Neural cell (in vitro differentiated cells): ENCODE measurements at regions not wholly inside any gene's neighbourhood (a gene's known extent, or its start where the extent isn't known, plus 50 kb on each side); places are given as distances from the start of the nearest gene placed in this dataset.

Source experiments
- H2AFZ ChIP-seq: fragments of 200-600, 300-800 bp; sonication (generic), shearing (Covaris generic); 2 replicates; pipeline ENCODE4 v1.6.0; 2014; ENCODE audit warnings: low read depth, mild to moderate bottlenecking, antibody characterized with exemption, low read length, moderate library complexity
- H3F3A ChIP-seq: fragments of 200-600 bp; shearing (Covaris generic); 2 replicates; pipeline ENCODE4 v1.6.1; 2016; ENCODE audit warnings: mild to moderate bottlenecking, moderate library complexity, mixed read lengths, antibody characterized with exemption, low read length; ENCODE audit not compliant: insufficient read depth, poor library complexity, severe bottlenecking
- H3K27ac ChIP-seq: fragments of 200-600, 300-800 bp; sonication (generic), shearing (Covaris generic); 2 replicates; pipeline ENCODE4 v1.5.1; 2014; ENCODE audit warnings: mild to moderate bottlenecking, low read length, moderate library complexity
- H3K27me3 ChIP-seq: fragments of 300-800, 200-600 bp; sonication (generic), shearing (Covaris generic); 2 replicates; pipeline ENCODE4 v1.6.0; 2014; ENCODE audit warnings: mild to moderate bottlenecking, low read depth, low read length, moderate library complexity; ENCODE audit not compliant: insufficient read depth
- H3K36me3 ChIP-seq: fragments of 300-800, 200-600 bp; sonication (generic), shearing (Covaris generic); 2 replicates; pipeline ENCODE4 v1.5.1; 2014; ENCODE audit warnings: mild to moderate bottlenecking, antibody characterized with exemption, low read length, moderate library complexity; ENCODE audit not compliant: insufficient read depth
- H3K4me2 ChIP-seq: fragments of 300-800, 200-600 bp; sonication (generic), shearing (Covaris generic); 2 replicates; pipeline ENCODE4 v1.6.0; 2014; ENCODE audit warnings: mild to moderate bottlenecking, low read length
- H3K4me3 ChIP-seq: fragments of 300-800, 200-600 bp; sonication (generic), shearing (Covaris generic); 2 replicates; pipeline ENCODE4 v1.5.1; 2014; ENCODE audit warnings: mild to moderate bottlenecking, low read length, moderate library complexity
- H3K79me2 ChIP-seq: fragments of 200-600 bp; shearing (Covaris generic); replicated peaks from 2 replicates; pipeline ENCODE4 v1.6.0; 2014; ENCODE audit warnings: mild to moderate bottlenecking, low read length, moderate library complexity; ENCODE audit not compliant: insufficient read depth
- H3K9ac ChIP-seq: fragments of 300-800, 200-600 bp; sonication (generic), shearing (Covaris generic); 2 replicates; pipeline ENCODE4 v1.6.1; 2016; ENCODE audit warnings: mild to moderate bottlenecking, low read length, mixed read lengths
- H3K9me2 ChIP-seq: fragments of 200-600 bp; shearing (Covaris generic); 2 replicates; pipeline ENCODE4 v1.6.1; 2016; ENCODE audit warnings: mild to moderate bottlenecking, low read length, mixed read lengths; ENCODE audit not compliant: insufficient read depth
- H3K9me3 ChIP-seq: fragments of 200-600, 300-800 bp; sonication (generic), shearing (Covaris generic); 2 replicates; pipeline ENCODE4 v1.6.1; 2016; ENCODE audit warnings: mild to moderate bottlenecking, mixed run types, low read length, moderate library complexity, mixed read lengths
- H4K20me1 ChIP-seq: fragments of 200-600 bp; shearing (Covaris generic); 2 replicates; pipeline ENCODE4 v1.6.1; 2016; ENCODE audit warnings: mild to moderate bottlenecking, mixed run types; ENCODE audit not compliant: insufficient read depth
- CTCF ChIP-seq: fragments of 450-650 bp; IDR thresholded peaks from 2 replicates; pipeline ENCODE4 v1.5.1; 2014; ENCODE audit warnings: antibody characterized with exemption, mild to moderate bottlenecking, moderate library complexity; ENCODE audit not compliant: poor library complexity, severe bottlenecking
- EP300 ChIP-seq: fragments of 450-650 bp; conservative IDR thresholded peaks from 2 replicates; pipeline ENCODE4 v1.6.1; 2014; ENCODE audit warnings: antibody characterized with exemption, mild to moderate bottlenecking, moderate library complexity; ENCODE audit not compliant: poor library complexity, severe bottlenecking
- EZH2 ChIP-seq: fragments of 200-600, 300-800 bp; shearing (Covaris generic), sonication (generic); IDR thresholded peaks from 2 replicates; pipeline ENCODE4 v1.6.1; 2014; ENCODE audit warnings: antibody characterized with exemption, low read length, borderline replicate concordance, mild to moderate bottlenecking; ENCODE audit not compliant: insufficient read depth, poor library complexity, severe bottlenecking
- MXI1 ChIP-seq: fragments of 450-650 bp; conservative IDR thresholded peaks from 2 replicates; pipeline ENCODE4 v1.6.1; 2014; ENCODE audit warnings: antibody characterized with exemption, mild to moderate bottlenecking; ENCODE audit not compliant: poor library complexity, severe bottlenecking
- POLR2AphosphoS5 ChIP-seq: IDR thresholded peaks from 2 replicates; pipeline ENCODE4 v1.6.1; 2012
- RAD21 ChIP-seq: fragments of 450-650 bp; conservative IDR thresholded peaks from 2 replicates; pipeline ENCODE4 v1.6.1; 2014; ENCODE audit warnings: antibody characterized with exemption, mild to moderate bottlenecking, moderate library complexity
- REST ChIP-seq: IDR thresholded peaks from 2 replicates; pipeline ENCODE4 v1.6.1; 2012; ENCODE audit warnings: borderline replicate concordance
- SMC3 ChIP-seq: fragments of 450-650 bp; conservative IDR thresholded peaks from 2 replicates; pipeline ENCODE4 v1.6.1; 2014; ENCODE audit warnings: antibody characterized with exemption, mild to moderate bottlenecking, moderate library complexity; ENCODE audit not compliant: poor library complexity
- TAF1 ChIP-seq: IDR thresholded peaks from 2 replicates; pipeline ENCODE4 v1.6.1; 2012; ENCODE audit warnings: low read depth

DNA sequence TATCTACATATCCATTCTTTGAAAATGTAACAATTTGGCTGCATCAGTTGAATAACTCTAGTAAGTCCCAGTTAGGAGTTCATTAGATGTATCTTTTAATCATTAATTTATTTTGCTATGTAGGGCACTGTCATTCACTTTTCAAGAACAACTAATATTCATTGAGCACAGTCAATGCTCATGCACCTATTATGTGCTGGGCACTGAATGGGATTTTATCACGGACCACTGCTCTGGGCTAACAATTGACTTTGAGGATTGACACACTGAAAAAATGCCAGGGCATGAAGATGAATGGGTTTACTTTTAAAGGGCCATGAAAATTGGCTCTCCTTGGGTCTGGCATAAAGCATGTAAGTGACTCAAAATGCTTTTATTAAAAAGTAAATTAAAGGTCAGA is 375.2 kb downstream of the PLPP3 start:
- Histone ChIP-seq H3K27me3 (no peaks in the 10 kb centered on the region), H2AFZ (no peak overlapping the region), H4K20me1 (no peaks in the 10 kb centered on the region), H3K4me2 (no peak overlapping the region), H3K9ac (no peak overlapping the region), H3F3A (no peaks in the 10 kb centered on the region), H3K9me3 (peaks cover 5% of the 10 kb centered on the region), H3K79me2 (no peaks in the 10 kb centered on the region), H3K27ac (no peak overlapping the region), H3K9me2 (no peaks in the 10 kb centered on the region), H3K4me3 (no peak overlapping the region), H3K36me3 (no peaks in the 10 kb centered on the region)
- no peak for TF ChIP-seq EZH2
- TF ChIP-seq TAF1: no peak
- TF ChIP-seq SMC3: no peak
- no peak for TF ChIP-seq EP300
- TF ChIP-seq MXI1: no peak
- TF ChIP-seq CTCF: no peak
- no peak for TF ChIP-seq RAD21
- no peak for TF ChIP-seq REST
- TF ChIP-seq POLR2AphosphoS5: no peak

- Histone ChIP-seq H3K9ac (no peak overlapping the region), H4K20me1 (no peaks in the 10 kb centered on the region), H3K27ac (no peak overlapping the region), H3K79me2 (no peaks in the 10 kb centered on the region), H3K36me3 (no peaks in the 10 kb centered on the region), H2AFZ (no peak overlapping the region), H3F3A (no peaks in the 10 kb centered on the region), H3K9me3 (peaks cover 3% of the 10 kb centered on the region), H3K4me3 (no peak overlapping the region), H3K9me2 (no peaks in the 10 kb centered on the region), H3K4me2 (no peak overlapping the region), H3K27me3 (no peaks in the 10 kb centered on the region)
- no peak for TF ChIP-seq REST
- no peak for TF ChIP-seq EP300
- no peak for TF ChIP-seq SMC3
- TF ChIP-seq POLR2AphosphoS5: no peak
Observed at GRCh38 chr1:56202796-56203492, 376.4 kb downstream of the PLPP3 start.
